ENCODE measurements at regions not wholly inside any gene's neighbourhood (a gene's known extent, or its start where the extent isn't known, plus 50 kb on each side); places are given as distances from the start of the nearest gene placed in this dataset.
"Not testable (repeated sequence)": the region's sequence is repeated elsewhere in the genome, so short reads cannot be mapped to it uniquely, and the experiment has no call there.

DNA sequence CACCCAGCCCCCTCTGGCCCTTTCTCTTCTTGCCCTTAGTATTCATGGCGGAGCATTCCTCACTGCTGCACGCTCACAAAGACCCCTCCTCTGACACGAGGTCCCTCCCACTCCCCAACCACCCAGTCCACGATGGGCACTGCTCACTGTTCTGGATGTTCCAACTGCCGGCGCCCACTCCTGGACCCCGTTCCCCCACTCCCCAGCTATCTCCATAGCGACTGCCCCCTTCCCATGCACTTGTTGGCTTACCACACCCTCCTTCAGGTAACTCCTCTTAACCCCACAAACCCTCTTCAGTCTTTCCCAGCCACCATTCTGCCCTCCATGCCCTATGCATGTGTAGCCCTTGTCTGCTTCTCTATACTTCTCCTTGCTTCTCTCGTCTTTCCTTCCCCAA, 961.5 kb upstream of the DEFB115 start:
- DNase-seq (ENCODE audit: low read depth): not testable (repeated sequence)

DNA sequence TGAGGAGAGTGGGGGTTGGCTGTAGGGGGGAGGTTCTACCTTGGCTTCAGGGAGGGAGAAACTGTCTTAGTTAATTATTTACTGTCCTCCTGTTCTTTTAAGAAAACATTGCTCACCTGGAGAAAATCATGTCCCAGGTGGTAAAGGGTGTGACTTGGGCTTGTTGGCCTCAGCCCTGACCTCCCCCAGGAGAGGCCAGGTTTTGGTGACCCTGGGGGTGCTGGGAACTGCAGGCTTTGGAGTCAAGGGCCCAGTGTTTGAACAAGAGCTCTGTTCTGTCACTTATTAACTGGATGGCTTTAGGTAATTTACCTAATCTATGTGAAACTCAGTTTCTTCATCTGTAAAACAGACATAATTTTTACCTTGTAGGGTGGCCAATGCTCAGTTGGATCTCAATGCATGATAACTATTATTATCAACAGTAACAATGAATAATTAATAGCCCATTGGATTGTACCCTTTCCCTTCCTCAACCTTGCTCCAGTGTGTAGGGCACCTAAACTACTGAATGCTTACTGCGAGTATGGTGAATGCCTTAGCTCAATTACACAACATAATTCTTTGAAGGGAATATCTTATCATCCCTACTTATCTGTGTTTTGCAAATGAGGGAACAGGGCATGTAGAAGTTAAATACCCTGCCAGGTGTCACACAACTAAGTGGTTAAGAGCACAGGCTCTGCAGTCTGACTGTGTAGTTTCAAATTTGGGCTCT, 959.4 kb upstream of the DEFB115 start:
- DNase-seq (ENCODE audit: low read depth): not testable (repeated sequence)

DNA sequence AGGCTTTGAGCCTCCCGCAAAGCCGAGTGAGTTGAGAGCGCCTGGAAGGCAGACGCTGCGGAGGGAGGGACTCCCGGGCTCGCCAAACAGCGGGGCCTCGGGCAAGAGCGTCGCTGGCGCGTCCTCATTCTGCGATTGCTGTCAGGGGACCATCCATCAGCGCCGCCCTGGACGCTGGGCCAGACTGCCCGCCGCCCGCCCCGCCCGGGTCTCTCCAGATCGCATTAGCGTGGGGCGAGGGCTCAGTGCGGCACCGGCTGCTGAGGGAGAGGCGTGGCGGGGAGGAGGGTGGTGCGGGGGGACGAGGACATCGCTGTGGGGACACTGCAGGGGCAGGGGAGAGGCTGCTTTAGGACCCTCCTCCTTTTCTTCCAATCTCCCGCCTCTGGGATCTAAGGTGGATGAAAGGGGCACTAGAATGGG, 957.2 kb upstream of the DEFB115 start:
- DNase-seq (ENCODE audit: low read depth): not testable (repeated sequence)

DNA sequence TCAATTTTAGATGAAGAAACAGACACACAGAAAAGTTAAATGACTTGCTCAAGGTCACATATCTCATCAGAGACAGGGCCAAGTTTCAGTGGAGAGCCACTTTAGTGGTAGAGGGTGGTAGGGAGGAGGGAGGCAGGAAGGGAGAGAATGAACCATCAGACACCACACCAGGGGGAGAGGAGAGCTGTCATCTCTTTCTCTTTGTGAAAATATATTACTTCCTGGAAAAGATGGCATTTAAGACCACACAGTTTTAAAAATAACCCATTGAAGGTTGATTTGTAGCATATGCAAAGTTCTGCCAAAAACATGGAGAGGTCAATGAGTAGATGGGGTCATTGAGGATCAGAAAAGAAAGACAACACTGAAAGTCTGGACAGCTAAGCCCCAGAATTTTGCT, 954.7 kb upstream of the DEFB115 start:
- not testable (repeated sequence) for DNase-seq (ENCODE audit: low read depth)

GRCh38 chr20:30309938-30310337, 947.5 kb upstream of the DEFB115 start:
- DNase-seq (ENCODE audit: low read depth): not testable (repeated sequence)

GRCh38 chr20:30310385-30310784, 947.1 kb upstream of the DEFB115 start:
- not testable (repeated sequence) for DNase-seq (ENCODE audit: low read depth)

DNA sequence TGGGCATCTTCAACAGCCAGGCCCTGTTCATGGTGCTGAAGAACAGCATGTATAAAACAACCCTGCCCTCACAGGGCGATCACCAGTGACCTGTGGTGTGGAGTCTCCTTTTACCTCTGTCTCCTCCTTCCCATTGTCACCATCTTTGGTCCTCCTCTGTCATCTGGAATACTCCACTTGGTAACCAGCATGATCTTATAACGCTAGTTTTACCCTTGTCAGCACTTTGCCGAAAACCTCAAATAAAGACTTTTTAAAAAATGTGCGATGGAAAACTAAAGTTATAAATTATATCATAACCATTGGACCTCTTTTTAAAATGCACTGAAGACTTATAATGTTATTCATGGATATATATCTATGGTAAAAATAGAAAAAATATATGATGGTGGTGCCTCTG, 945.2 kb upstream of the DEFB115 start:
- not testable (repeated sequence) for DNase-seq (ENCODE audit: low read depth)

DNA sequence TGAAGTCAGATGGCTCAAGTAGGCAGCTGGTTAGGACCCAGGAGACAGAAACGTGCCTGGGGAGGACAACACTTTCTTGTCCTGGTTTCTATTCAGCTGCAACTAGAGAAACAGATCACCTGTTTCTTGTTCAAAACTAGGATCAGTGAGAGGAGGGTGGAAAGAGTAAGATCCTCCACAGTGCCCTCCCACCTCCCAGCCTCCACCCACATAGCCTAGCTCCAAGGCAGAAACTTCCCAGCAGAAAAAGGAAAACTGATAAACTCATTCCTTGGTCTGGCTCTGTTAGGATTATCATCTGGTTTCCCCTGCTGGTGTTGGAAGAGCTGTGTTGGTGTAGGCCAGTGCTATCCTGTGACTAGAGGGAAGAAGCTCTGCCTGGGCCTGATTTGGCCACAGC, 943.8 kb upstream of the DEFB115 start:
- not testable (repeated sequence) for DNase-seq (ENCODE audit: low read depth)

DNA sequence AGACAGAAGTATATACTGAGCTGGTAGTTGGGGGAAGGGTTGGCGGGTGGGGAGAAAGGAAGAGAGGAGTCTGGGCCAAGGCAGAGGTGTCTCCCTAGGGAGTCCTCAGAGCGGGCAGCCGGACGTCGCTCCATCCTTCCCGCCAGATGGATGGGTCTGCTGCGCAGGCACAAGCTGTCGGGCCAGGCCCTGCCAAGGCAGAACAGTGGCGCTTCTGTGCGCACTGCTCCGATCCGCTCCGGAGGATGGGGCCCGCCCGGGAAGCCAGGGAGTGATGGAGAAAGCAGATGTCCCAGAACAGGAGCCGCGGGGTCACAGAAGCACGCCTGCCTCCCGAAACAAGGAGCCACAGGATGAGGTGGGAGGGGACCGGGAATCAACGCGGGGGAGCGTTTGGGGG, 941.4 kb upstream of the DEFB115 start:
- not testable (repeated sequence) for DNase-seq (ENCODE audit: low read depth)

GRCh38 chr20:30316532-30317299, 940.7 kb upstream of the DEFB115 start:
- not testable (repeated sequence) for DNase-seq (ENCODE audit: low read depth)

DNA sequence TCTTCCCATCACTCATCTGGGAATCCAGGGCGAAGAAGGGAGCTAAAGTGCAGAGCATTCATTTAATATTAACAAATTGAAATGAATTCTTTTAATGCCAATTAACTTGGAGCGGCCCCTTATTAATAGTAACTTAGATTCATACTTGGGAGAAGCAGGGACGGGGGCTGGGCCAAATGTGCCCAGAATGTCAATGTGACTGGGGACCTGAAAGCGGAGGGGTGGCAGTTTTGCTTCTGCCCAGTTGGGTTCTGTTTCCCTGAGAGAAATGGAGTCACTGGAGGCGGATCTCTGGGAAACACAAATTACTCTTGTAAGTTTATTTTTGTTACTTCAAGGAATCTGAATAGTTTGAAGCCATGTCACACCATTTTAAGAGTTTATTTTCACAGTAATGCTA, 923.7 kb upstream of the DEFB115 start:
- DNase-seq (ENCODE audit: low read depth): not testable (repeated sequence)

GRCh38 chr20:30337556-30337955, 919.9 kb upstream of the DEFB115 start:
- not testable (repeated sequence) for DNase-seq (ENCODE audit: low read depth)

- DNase-seq (ENCODE audit: low read depth): not testable (repeated sequence)
Observed at GRCh38 chr20:30348932-30349331, 908.5 kb upstream of the DEFB115 start.

DNA sequence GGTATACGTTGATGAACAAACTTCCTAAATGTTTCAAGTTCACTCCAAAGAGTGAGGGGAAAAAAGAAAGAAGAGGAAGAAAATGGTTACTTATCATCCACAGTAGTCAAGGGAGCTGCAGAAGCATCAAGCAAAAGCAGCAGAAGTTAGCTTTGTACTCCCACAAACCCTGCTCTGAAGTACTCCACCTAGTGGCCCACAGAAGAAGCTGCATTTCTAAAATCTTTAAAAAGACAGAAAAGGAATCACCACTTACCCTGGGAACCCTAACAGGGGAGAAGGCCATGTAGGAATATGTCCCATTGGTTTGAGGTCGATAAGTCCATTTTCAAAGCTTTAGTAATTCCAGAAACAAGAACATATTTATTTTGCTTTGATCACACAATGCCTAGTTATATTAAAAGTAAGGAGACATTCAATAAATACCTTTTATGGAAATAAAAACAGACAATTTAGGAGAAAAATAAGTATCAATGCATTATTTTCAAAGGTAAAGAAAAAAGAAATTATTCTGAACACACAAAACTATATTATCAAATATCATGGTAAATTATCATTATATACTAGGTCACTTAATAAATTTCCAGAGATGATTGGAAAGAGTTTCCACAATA, 900.5 kb upstream of the DEFB115 start:
- DNase-seq (ENCODE audit: low read depth): not testable (repeated sequence)

DNA sequence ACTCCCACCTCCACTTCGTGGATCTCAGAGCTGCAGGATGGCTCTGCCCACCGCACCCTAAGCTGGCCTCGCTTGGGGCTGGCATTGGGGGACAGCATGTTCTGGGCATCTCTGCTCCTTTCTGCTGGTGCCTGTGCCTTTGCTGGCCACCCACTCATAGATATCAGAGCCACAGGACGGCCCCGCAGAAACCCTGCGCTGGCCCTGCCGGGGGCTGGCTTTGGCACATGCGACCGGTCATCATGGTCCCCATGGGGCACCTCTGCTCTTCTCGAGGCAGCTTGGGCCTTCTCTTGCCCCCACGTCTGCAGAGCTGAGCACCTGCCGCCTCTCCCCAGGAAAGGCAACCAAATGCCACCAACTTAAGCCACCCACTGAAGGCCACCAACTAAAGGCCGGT, 895.7 kb upstream of the DEFB115 start:
- DNase-seq (ENCODE audit: low read depth): not testable (repeated sequence)

DNA sequence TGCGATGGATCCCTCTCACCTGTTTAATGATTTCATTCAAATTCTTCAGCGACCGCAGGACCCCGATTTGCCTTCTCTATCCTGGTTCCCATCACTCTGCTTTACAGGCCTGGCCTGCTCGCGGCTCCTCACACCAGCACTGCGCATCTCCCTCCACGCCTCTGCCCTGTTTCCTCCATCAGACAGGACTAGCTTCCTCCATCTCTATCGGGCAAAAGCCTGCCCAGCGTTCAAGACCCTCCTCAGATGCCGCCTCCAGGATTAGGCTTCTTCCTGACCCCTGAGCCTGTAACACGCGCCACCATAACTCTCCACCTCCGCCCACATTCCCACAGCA, 881.1 kb upstream of the DEFB115 start:
- not testable (repeated sequence) for DNase-seq (ENCODE audit: low read depth)

DNA sequence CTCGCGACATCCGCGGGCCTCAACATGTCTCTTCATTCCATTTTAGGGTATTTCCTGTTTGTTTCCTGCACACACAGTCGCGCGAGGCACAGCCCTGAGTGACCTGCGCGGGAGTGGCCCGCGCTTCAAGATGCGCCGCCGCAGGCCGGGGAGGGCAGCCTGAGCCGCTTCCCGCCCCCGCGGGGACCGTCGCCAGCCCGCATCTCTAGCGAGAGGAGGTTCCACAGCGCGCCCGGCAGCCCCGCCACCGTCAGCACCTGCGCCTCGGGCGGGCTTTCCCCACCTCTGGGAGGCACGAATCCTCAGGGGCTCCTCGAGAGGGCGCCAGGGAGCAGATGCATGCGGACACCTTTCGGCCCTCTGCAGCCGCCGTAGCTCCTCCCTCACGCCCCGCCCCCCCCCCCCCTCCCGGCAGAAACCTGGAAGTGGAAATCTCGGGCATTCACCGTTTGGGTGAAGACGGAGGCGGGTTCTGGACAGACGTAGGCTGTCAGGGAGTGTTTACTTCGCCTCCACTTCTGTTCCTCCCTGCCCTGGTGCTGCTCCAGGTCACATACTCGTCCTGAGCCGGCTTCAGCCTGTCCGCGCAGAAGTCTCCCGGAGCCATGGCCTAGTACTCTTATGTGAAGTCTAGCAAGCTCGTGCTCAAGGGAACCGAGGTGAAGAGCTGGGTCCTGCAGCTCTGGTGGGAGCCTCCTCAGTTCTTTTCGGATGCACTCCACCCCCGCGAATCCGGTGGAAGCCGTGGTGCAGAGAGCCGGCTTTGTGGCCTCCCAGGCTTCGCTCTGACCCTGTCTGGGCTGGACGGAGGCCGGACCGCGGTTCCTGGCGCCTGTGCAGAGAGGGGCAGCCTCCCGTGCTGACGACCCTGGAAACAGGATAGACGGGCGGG, 880.5 kb upstream of the DEFB115 start:
- peak; percentile 75 for DNase-seq (ENCODE audit: low read depth)

- not testable (repeated sequence) for DNase-seq (ENCODE audit: low read depth)
Observed at GRCh38 chr20:30378317-30378716, 879.1 kb upstream of the DEFB115 start.

DNA sequence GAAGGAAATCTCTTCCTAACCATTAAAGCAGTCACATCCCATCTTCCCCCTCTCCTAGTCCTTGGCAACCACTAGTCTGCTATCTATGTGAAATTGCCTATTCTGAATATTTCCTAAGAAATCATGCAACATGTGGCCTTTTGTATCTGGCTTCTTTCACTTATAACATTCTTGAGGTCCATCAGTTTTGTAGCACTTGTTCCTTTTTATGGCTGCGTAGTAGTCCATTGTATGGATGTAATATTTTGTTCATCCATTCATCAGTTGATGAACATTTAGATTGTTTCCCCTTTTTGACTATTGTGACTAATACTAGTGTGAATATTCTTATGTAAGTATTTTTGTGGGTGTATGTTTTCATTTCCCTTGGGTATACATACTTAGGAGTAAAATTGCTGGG, 878.7 kb upstream of the DEFB115 start:
- not testable (repeated sequence) for DNase-seq (ENCODE audit: low read depth)

DNA sequence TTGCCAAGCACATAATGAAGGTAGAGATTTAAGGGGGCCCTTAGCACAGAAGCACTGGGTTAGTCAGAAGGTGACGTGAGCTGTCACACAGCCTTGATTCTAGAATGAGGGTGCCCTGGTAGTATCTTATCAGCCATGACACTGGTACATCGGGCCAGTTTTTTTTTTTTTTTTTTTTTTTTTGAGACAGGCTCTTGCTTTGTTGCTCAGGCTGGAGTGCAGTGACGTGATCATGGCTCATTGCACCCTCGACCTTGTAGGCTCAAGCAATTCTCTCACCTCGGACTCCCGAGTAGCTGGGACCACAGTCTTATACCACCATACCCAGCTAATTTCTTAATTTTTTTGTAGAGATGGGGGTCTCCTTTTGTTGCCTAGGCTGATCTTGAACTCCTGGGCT, 872.6 kb upstream of the DEFB115 start:
- not testable (repeated sequence) for DNase-seq (ENCODE audit: low read depth)

DNA sequence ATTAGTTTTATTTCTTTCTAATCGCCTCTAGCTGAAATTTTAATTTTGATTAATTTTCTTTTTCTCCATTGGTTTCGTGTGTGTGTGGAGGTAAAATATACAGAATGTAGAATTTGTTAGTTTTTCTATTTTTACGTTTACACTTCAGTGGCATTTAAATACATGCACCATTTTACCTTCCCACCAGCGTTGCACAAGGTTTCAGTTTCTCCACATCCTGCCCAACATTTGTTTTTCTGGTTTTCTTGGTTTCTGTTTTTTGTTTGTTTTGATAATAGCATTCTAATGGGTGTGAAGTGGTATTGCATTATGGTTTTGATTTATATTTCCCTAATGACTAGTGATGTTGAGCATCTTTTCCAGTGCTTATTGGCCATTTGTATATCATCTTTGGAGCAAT, 871.4 kb upstream of the DEFB115 start:
- not testable (repeated sequence) for DNase-seq (ENCODE audit: low read depth)

DNA sequence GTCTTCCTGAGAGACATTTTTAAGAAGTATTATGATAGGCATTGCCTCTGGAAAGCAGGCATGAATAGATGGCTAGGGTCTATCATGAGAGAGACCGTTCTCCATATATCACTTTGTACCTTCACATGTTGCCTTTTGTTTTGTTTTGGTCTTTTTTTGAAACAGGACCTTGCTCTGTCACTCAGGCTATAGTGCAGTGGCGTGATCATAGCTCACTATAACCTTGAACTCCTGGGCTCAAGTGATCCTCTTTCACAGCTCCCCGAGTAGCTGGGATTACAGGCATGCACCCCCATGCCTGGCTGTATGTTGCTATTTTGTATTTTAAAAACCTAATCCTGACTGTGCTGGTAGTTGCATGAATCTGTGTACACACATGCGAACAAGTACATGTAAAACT, 869.6 kb upstream of the DEFB115 start:
- not testable (repeated sequence) for DNase-seq (ENCODE audit: low read depth)
